Kidney (tissue), 13 donors: ENCODE measurements at regions not wholly inside any gene's neighbourhood (a gene's known extent, or its start where the extent isn't known, plus 50 kb on each side); places are given as distances from the start of the nearest gene placed in this dataset.
A peak's percentile ranks its signal among the peaks of the same experiment; 100 is the strongest.

Experiments
- DNase-seq, 5 donors: peaks; one replicate each; pipeline ENCODE4 v3.0.0-alpha.2; 2013 to 2020
- FAIRE-seq: peaks from 2 replicates; lab custom pipeline; 2012; peaks lifted over from hg19 to GRCh38; lab: Jason Lieb, UNC
- H3K27ac ChIP-seq, 2 donors: one replicate each; pipeline ENCODE4 v1.7.0; 2013; ENCODE audit warnings: low read depth in 2 of 2, low read length in 2 of 2, inconsistent platforms in 1 of 2
- H3K27me3 ChIP-seq: one replicate; pipeline ENCODE4 v1.7.1; 2013; ENCODE audit warnings: low read length, inconsistent platforms; ENCODE audit not compliant: control insufficient read depth, insufficient read depth
- H3K36me3 ChIP-seq, 3 donors: one replicate each; pipeline versions ENCODE4 v1.7.0 to v1.7.1; 2013; ENCODE audit warnings: low read length in 3 of 3, control low read depth in 1 of 3, inconsistent platforms in 1 of 3; ENCODE audit not compliant: insufficient read depth in 3 of 3, control insufficient read depth in 2 of 3
- H3K4me1 ChIP-seq, 3 donors: one replicate each; pipeline versions ENCODE4 v1.7.0 to v1.7.1; 2013; ENCODE audit warnings: low read length in 3 of 3, inconsistent platforms in 1 of 3, low read depth in 1 of 3; ENCODE audit not compliant: control insufficient read depth in 2 of 3, insufficient read depth in 2 of 3
- H3K4me3 ChIP-seq, 3 donors: one replicate each; pipeline versions ENCODE4 v1.7.0 to v1.8.1; 2013; ENCODE audit warnings: low read length in 3 of 3, control low read depth in 1 of 3, inconsistent platforms in 1 of 3
- H3K9ac ChIP-seq, 3 donors: one replicate each; pipeline versions ENCODE4 v1.7.0 to v1.7.1; 2013; ENCODE audit warnings: low read length in 3 of 3, control low read depth in 1 of 3, inconsistent platforms in 1 of 3
- H3K9me3 ChIP-seq, 3 donors: one replicate each; pipeline versions ENCODE4 v1.7.0 to v1.7.1; 2013; ENCODE audit warnings: low read length in 3 of 3, control low read depth in 1 of 3, inconsistent platforms in 1 of 3; ENCODE audit not compliant: control insufficient read depth in 2 of 3, insufficient read depth in 1 of 3
- CTCF ChIP-seq: IDR thresholded peaks from 3 replicates; pipeline ENCODE4 v1.5.1; 2012; ENCODE audit warnings: mild to moderate bottlenecking, moderate library complexity, borderline replicate concordance; ENCODE audit not compliant: insufficient read depth; ENCODE audit errors: extremely low read depth
- intact Hi-C: fragments of 100-400 bp; cut with DNase I; formaldehyde crosslinking; loops from one replicate; pipeline ENCODE4 v1.11.1; 2022
- donor health status: control.
- donor health status: control.
- donor health status: control.
- donor health status: control.
- donor health status: control.
- donor health status: DM: yes; HTN: yes; CAD: no.
- donor health status: Normal renal cell carcinoma (clear cell type).

GRCh38 chr12:69085852-69086251 is 152.9 kb upstream of the CPM start:
- Histone ChIP-seq H3K9ac (no peak overlapping the region), H3K4me3 (no peak overlapping the region), H3K9me3 (no peaks in the 10 kb centered on the region), H3K36me3 (no peaks in the 10 kb centered on the region), H3K4me1 (no peaks in the 10 kb centered on the region), H3K27me3 (no peaks in the 10 kb centered on the region), H3K27ac (no peak overlapping the region)
- FAIRE-seq (no peak), DNase-seq (no peak)
- intact Hi-C loops = no loop called here
- no peak for TF ChIP-seq CTCF

GRCh38 chr12:69087986-69088385 is 151.4 kb upstream of the CPSF6 start:
- no peak for TF ChIP-seq CTCF
- Histone ChIP-seq H3K27ac (no peak overlapping the region), H3K27me3 (no peaks in the 10 kb centered on the region), H3K4me1 (no peaks in the 10 kb centered on the region), H3K36me3 (no peaks in the 10 kb centered on the region), H3K9ac (no peak overlapping the region), H3K4me3 (no peak overlapping the region), H3K9me3 (no peaks in the 10 kb centered on the region)
- no peak for DNase-seq
- intact Hi-C loops = no loop called here
- no peak for FAIRE-seq

- H3K4me3 ChIP-seq = no peak overlapping the region
- no peak for FAIRE-seq
- TF ChIP-seq CTCF = no peak
- no peaks in the 10 kb centered on the region for H3K9me3 ChIP-seq
- no peak for DNase-seq
- intact Hi-C loops = no loop called here
- H3K36me3 ChIP-seq = no peaks in the 10 kb centered on the region
- H3K27me3 ChIP-seq = no peaks in the 10 kb centered on the region
- no peak overlapping the region for H3K27ac ChIP-seq
- no peak overlapping the region for H3K9ac ChIP-seq
- no peaks in the 10 kb centered on the region for H3K4me1 ChIP-seq
Measured at GRCh38 chr12:69090722-69091121, 148.6 kb upstream of the CPSF6 start.

- intact Hi-C loops = no loop called here
- no peaks in the 10 kb centered on the region for H3K9me3 ChIP-seq
- no peak for FAIRE-seq
Measured at GRCh38 chr12:69091442-69092017, 147.8 kb upstream of the CPSF6 start.

More at GRCh38 chr12:69091442-69092017, 147.8 kb upstream of the CPSF6 start:
- peak in 1 of 5 donors; percentile 49 for DNase-seq
- Histone ChIP-seq H3K27ac (no peak overlapping the region), H3K4me1 (no peaks in the 10 kb centered on the region), H3K9ac (no peak overlapping the region), H3K4me3 (no peak overlapping the region), H3K27me3 (no peaks in the 10 kb centered on the region), H3K36me3 (no peaks in the 10 kb centered on the region)
- TF ChIP-seq CTCF = no peak
